ENCODE measurements at regions not wholly inside any gene's neighbourhood (a gene's known extent, or its start where the extent isn't known, plus 50 kb on each side); places are given as distances from the start of the nearest gene placed in this dataset.

- no peak for DNase-seq
Observed at GRCh38 chr22:47967831-47968230, 1205.4 kb downstream of the TBC1D22A start.

- no peak for DNase-seq
Observed at GRCh38 chr22:47966316-47966715, 1203.9 kb downstream of the TBC1D22A start.

GRCh38 chr22:47965896-47966295 is 1203.4 kb downstream of the TBC1D22A start:
- DNase-seq, result no peak

- DNase-seq, result no peak
Observed at GRCh38 chr22:47965066-47965465, 1202.6 kb downstream of the TBC1D22A start.

- DNase-seq, result no peak
Observed at GRCh38 chr22:47963660-47964059, 1201.2 kb downstream of the TBC1D22A start.

- no peak for DNase-seq
Observed at GRCh38 chr22:47957649-47958048, 1195.2 kb downstream of the TBC1D22A start.

GRCh38 chr22:47954107-47954506 is 1191.7 kb downstream of the TBC1D22A start:
- DNase-seq, result no peak

- no peak for DNase-seq
Observed at GRCh38 chr22:47944941-47945340, 1182.5 kb downstream of the TBC1D22A start.

GRCh38 chr22:47943729-47944700 is 1181.6 kb downstream of the TBC1D22A start:
- no peak for DNase-seq

- DNase-seq, result no peak
Observed at GRCh38 chr22:47940211-47940610, 1177.8 kb downstream of the TBC1D22A start.

GRCh38 chr22:47933891-47934290 is 1171.4 kb downstream of the TBC1D22A start:
- DNase-seq, result no peak

- DNase-seq, result no peak
Observed at GRCh38 chr22:47933226-47933625, 1170.8 kb downstream of the TBC1D22A start.

- no peak for DNase-seq
Observed at GRCh38 chr22:47929646-47930185, 1167.3 kb downstream of the TBC1D22A start.

GRCh38 chr22:47929073-47929472 is 1166.6 kb downstream of the TBC1D22A start:
- DNase-seq, result no peak

GRCh38 chr22:47928631-47929030 is 1166.2 kb downstream of the TBC1D22A start:
- no peak for DNase-seq

GRCh38 chr22:47927648-47928210 is 1165.3 kb downstream of the TBC1D22A start:
- no peak for DNase-seq

GRCh38 chr22:47923011-47923427 is 1160.6 kb downstream of the TBC1D22A start:
- no peak for DNase-seq

- DNase-seq, result no peak
Observed at GRCh38 chr22:47921906-47922305, 1159.5 kb downstream of the TBC1D22A start.

- DNase-seq, result no peak
Observed at GRCh38 chr22:47920380-47920959, 1158.0 kb downstream of the TBC1D22A start.

GRCh38 chr22:47919893-47920292 is 1157.4 kb downstream of the TBC1D22A start:
- no peak for DNase-seq

- no peak for DNase-seq
Observed at GRCh38 chr22:47919001-47919441, 1156.6 kb downstream of the TBC1D22A start.

- DNase-seq, result no peak
Observed at GRCh38 chr22:47918276-47918921, 1155.9 kb downstream of the TBC1D22A start.

Measured in activated naive CD4-positive, alpha-beta T cell treated with anti-CD3 and anti-CD28 coated beads, Interleukin-2, amount 50 U/mL, for 16 hours (primary cell).